ENCODE measurements at regions not wholly inside any gene's neighbourhood (a gene's known extent, or its start where the extent isn't known, plus 50 kb on each side); places are given as distances from the start of the nearest gene placed in this dataset.

- TF ChIP-seq ZBTB7A (IDR thresholded peaks at IDR 0.05; ENCODE audit: low read depth) (no peak), USF1 (IDR thresholded peaks at IDR 0.05) (no peak), FOXM1 (IDR thresholded peaks at IDR 0.05; ENCODE audit: borderline replicate concordance, low read depth) (no peak), MAX (IDR thresholded peaks at IDR 0.05) (no peak), EP300 (IDR thresholded peaks at IDR 0.05; ENCODE audit: borderline replicate concordance) (no peak), CEBPB (IDR thresholded peaks at IDR 0.05) (no peak), TCF12 (IDR thresholded peaks at IDR 0.05; ENCODE audit: low read depth) (no peak), RAD21 (IDR thresholded peaks at IDR 0.05; ENCODE audit: low read depth) (no peak), REST (IDR thresholded peaks at IDR 0.05; ENCODE audit: low read depth) (no peak), EGR1 (IDR thresholded peaks at IDR 0.05) (no peak), NFIC (IDR thresholded peaks at IDR 0.05) (no peak), TAF1 (IDR thresholded peaks at IDR 0.05; ENCODE audit: low read depth) (no peak), CREB1 (IDR thresholded peaks at IDR 0.05; ENCODE audit: low read depth) (no peak), TEAD4 (IDR thresholded peaks at IDR 0.05) (no peak)
These were observed 95.7 kb upstream of the GGTLC1 start for GRCh38 chr20:24084281-24084680.

GRCh38 chr20:24081077-24081476 lies 92.5 kb upstream of the GGTLC1 start:
- no peak for TF ChIP-seq FOXM1 (IDR thresholded peaks at IDR 0.05; ENCODE audit: borderline replicate concordance, low read depth)
- no peak for TF ChIP-seq CREB1 (IDR thresholded peaks at IDR 0.05; ENCODE audit: low read depth)
- TF ChIP-seq MAX (IDR thresholded peaks at IDR 0.05): no peak
- no peak for TF ChIP-seq YY1 (IDR thresholded peaks at IDR 0.05; ENCODE audit: low read depth)
- TF ChIP-seq TAF1 (IDR thresholded peaks at IDR 0.05; ENCODE audit: low read depth): no peak
- no peak for TF ChIP-seq EP300 (IDR thresholded peaks at IDR 0.05; ENCODE audit: borderline replicate concordance)
- TF ChIP-seq USF1 (IDR thresholded peaks at IDR 0.05): no peak
- no peak for TF ChIP-seq CEBPB (IDR thresholded peaks at IDR 0.05)
- TF ChIP-seq EGR1 (IDR thresholded peaks at IDR 0.05): no peak
- TF ChIP-seq REST (IDR thresholded peaks at IDR 0.05; ENCODE audit: low read depth): no peak
- no peak for TF ChIP-seq ZBTB7A (IDR thresholded peaks at IDR 0.05; ENCODE audit: low read depth)
- no peak for TF ChIP-seq TCF12 (IDR thresholded peaks at IDR 0.05; ENCODE audit: low read depth)
- TF ChIP-seq NFIC (IDR thresholded peaks at IDR 0.05): no peak
- TF ChIP-seq RAD21 (IDR thresholded peaks at IDR 0.05; ENCODE audit: low read depth): no peak
- no peak for TF ChIP-seq TEAD4 (IDR thresholded peaks at IDR 0.05)

GRCh38 chr20:24079661-24080412 lies 91.3 kb upstream of the GGTLC1 start:
- no peak for TF ChIP-seq TCF12 (IDR thresholded peaks at IDR 0.05; ENCODE audit: low read depth)
- no peak for TF ChIP-seq ZBTB7A (IDR thresholded peaks at IDR 0.05; ENCODE audit: low read depth)
- no peak for TF ChIP-seq REST (IDR thresholded peaks at IDR 0.05; ENCODE audit: low read depth)
- no peak for TF ChIP-seq EP300 (IDR thresholded peaks at IDR 0.05; ENCODE audit: borderline replicate concordance)
- TF ChIP-seq TEAD4 (IDR thresholded peaks at IDR 0.05): no peak
- TF ChIP-seq YY1 (IDR thresholded peaks at IDR 0.05; ENCODE audit: low read depth): no peak
- TF ChIP-seq USF1 (IDR thresholded peaks at IDR 0.05): no peak
- no peak for TF ChIP-seq FOXM1 (IDR thresholded peaks at IDR 0.05; ENCODE audit: borderline replicate concordance, low read depth)

GRCh38 chr20:24077145-24077544 lies 88.6 kb upstream of the GGTLC1 start:
- no peak for TF ChIP-seq YY1 (IDR thresholded peaks at IDR 0.05; ENCODE audit: low read depth)
- no peak for TF ChIP-seq TAF1 (IDR thresholded peaks at IDR 0.05; ENCODE audit: low read depth)
- no peak for TF ChIP-seq TCF12 (IDR thresholded peaks at IDR 0.05; ENCODE audit: low read depth)
- TF ChIP-seq TEAD4 (IDR thresholded peaks at IDR 0.05): no peak
- TF ChIP-seq RAD21 (IDR thresholded peaks at IDR 0.05; ENCODE audit: low read depth): no peak
- no peak for TF ChIP-seq EGR1 (IDR thresholded peaks at IDR 0.05)
- TF ChIP-seq EP300 (IDR thresholded peaks at IDR 0.05; ENCODE audit: borderline replicate concordance): no peak
- no peak for TF ChIP-seq CEBPB (IDR thresholded peaks at IDR 0.05)
- no peak for TF ChIP-seq REST (IDR thresholded peaks at IDR 0.05; ENCODE audit: low read depth)
- TF ChIP-seq FOXM1 (IDR thresholded peaks at IDR 0.05; ENCODE audit: borderline replicate concordance, low read depth): no peak
- no peak for TF ChIP-seq ZBTB7A (IDR thresholded peaks at IDR 0.05; ENCODE audit: low read depth)
- TF ChIP-seq MAX (IDR thresholded peaks at IDR 0.05): no peak
- no peak for TF ChIP-seq CREB1 (IDR thresholded peaks at IDR 0.05; ENCODE audit: low read depth)
- no peak for TF ChIP-seq USF1 (IDR thresholded peaks at IDR 0.05)
- no peak for TF ChIP-seq NFIC (IDR thresholded peaks at IDR 0.05)

Measured in Ishikawa (cell line).